HCT116 (cell line): ENCODE measurements at regions not wholly inside any gene's neighbourhood (a gene's known extent, or its start where the extent isn't known, plus 50 kb on each side); places are given as distances from the start of the nearest gene placed in this dataset.

Experiments
- ATAC-seq: fragments of 200-7000 bp; cut with Tn5 transposase; 2 replicates; pipeline ENCODE4 v1.9.1; 2020; ENCODE audit warnings: mild to moderate bottlenecking, moderate library complexity
- BruUV-seq: library from RNA; stranded (reverse); fragments of 400-500 nt; replicated peaks from 2 replicates; lab custom pipeline; 2021; lab: Mats Ljungman, UMichigan
- CTCF ChIA-PET: fragments of 300-600 bp; sonication (Branson Sonifier 250); formaldehyde crosslinking; loops from one replicate; lab custom pipeline; 2021; ENCODE audit warnings: antibody characterized with exemption; lab: Charles Lee
- POLR2A ChIA-PET: fragments of 300-600, 350-600 bp; sonication (Branson Sonifier 250); formaldehyde crosslinking; loops from one replicate; lab custom pipeline; 2021; ENCODE audit warnings: antibody characterized with exemption; lab: Charles Lee
- RAD21 ChIA-PET, 2 experiments: fragments of 300-600 bp; sonication (Branson Sonifier 250); formaldehyde crosslinking; loops; one replicate each; lab custom pipeline; 2023; ENCODE audit warnings: low total read pairs in 2 of 2; ENCODE audit not compliant: uncharacterized antibody in 2 of 2, unreplicated experiment in 2 of 2, low non-redundant PET in 1 of 2; lab: Charles Lee
- DNase-seq: peaks from one replicate; pipeline ENCODE4 v3.0.0-alpha.2; 2010; ENCODE audit warnings: low read depth, low spot score
- H2AFZ ChIP-seq: fragments of 200-600 bp; shearing (Covaris generic), sonication (generic); 2 replicates; pipeline ENCODE4 v1.6.1; 2017; ENCODE audit warnings: low read depth, mixed run types, mixed read lengths, antibody characterized with exemption, low read length; ENCODE audit not compliant: poor library complexity, severe bottlenecking
- H3K27ac ChIP-seq: 2 replicates; pipeline ENCODE4 v1.5.1; 2012; ENCODE audit warnings: low read depth, low read length
- H3K27me3 ChIP-seq: fragments of 200-600 bp; sonication (generic); 2 replicates; pipeline ENCODE4 v1.6.1; 2016; ENCODE audit warnings: mixed run types, low read length, mixed read lengths; ENCODE audit not compliant: insufficient read depth
- H3K36me3 ChIP-seq, 2 experiments: fragments of 200-500 bp in 1 of 2; fragments of 200-600 bp in 1 of 2; sonication (Bioruptor generic) in 1 of 2; sonication (generic) in 1 of 2; 2 replicates each; pipeline versions ENCODE4 v1.5.1 to v1.6.1; 2014 to 2016; ENCODE audit warnings: low read length in 2 of 2, inconsistent platforms in 1 of 2, mixed read lengths in 1 of 2, mixed run types in 1 of 2; ENCODE audit not compliant: insufficient read depth in 2 of 2, control insufficient read depth in 1 of 2
- H3K4me1 ChIP-seq, 2 experiments: fragments of 200-600 bp in 1 of 2; sonication (generic) in 1 of 2; 2 replicates each; pipeline versions ENCODE4 v1.5.1 to v1.6.1; 2012 to 2017; ENCODE audit warnings: low read length in 2 of 2, inconsistent platforms in 1 of 2, mild to moderate bottlenecking in 1 of 2, mixed read lengths in 1 of 2, mixed run types in 1 of 2, moderate library complexity in 1 of 2; ENCODE audit not compliant: insufficient read depth in 2 of 2, control insufficient read depth in 1 of 2
- H3K4me2 ChIP-seq: fragments of 200-600 bp; sonication (generic); 2 replicates; pipeline ENCODE4 v1.6.1; 2017; ENCODE audit warnings: mixed run types, low read length, mixed read lengths
- H3K4me3 ChIP-seq, 2 experiments: fragments of 200-600 bp in 1 of 2; sonication (generic) in 1 of 2; replicated peaks in 1 of 2; 2 replicates each; pipeline ENCODE4 v1.5.1; 2011 to 2016; ENCODE audit warnings: low read length in 2 of 2, control low read depth in 1 of 2, low read depth in 1 of 2, mild to moderate bottlenecking in 1 of 2, mixed read lengths in 1 of 2, mixed run types in 1 of 2
- H3K79me2 ChIP-seq: fragments of 200-600 bp; sonication (generic); 2 replicates; pipeline ENCODE4 v1.6.1; 2017; ENCODE audit warnings: mild to moderate bottlenecking, mixed run types, low read length, moderate library complexity, mixed read lengths; ENCODE audit not compliant: insufficient read depth
- H3K9ac ChIP-seq: fragments of 200-600 bp; sonication (generic); 2 replicates; pipeline ENCODE4 v1.6.1; 2016; ENCODE audit warnings: low read length, mixed read lengths
- H3K9me2 ChIP-seq: fragments of 200-600 bp; sonication (generic), shearing (Covaris generic); 2 replicates; pipeline ENCODE4 v1.6.1; 2017; ENCODE audit warnings: mixed run types, mild to moderate bottlenecking, moderate library complexity; ENCODE audit not compliant: insufficient read depth
- H3K9me3 ChIP-seq, 2 experiments: fragments of 200-500 bp in 1 of 2; fragments of 200-600 bp in 1 of 2; sonication (Bioruptor generic) in 1 of 2; sonication (generic) in 1 of 2; 2 replicates each; pipeline ENCODE4 v1.6.1; 2014 to 2017; ENCODE audit warnings: low read length in 2 of 2, mixed read lengths in 2 of 2, inconsistent platforms in 1 of 2, low read depth in 1 of 2, mild to moderate bottlenecking in 1 of 2, mixed run types in 1 of 2, moderate library complexity in 1 of 2; ENCODE audit not compliant: control insufficient read depth in 1 of 2, insufficient read depth in 1 of 2
- H4K20me1 ChIP-seq: fragments of 200-600 bp; sonication (generic), shearing (Covaris generic); 2 replicates; pipeline ENCODE4 v1.6.1; 2017; ENCODE audit warnings: mixed run types, mild to moderate bottlenecking, moderate library complexity; ENCODE audit not compliant: insufficient read depth
- CEBPB ChIP-seq: IDR thresholded peaks from 2 replicates; pipeline ENCODE4 v1.6.1; 2012; ENCODE audit warnings: low read depth
- EZH2phosphoT487 ChIP-seq: fragments of 200-600 bp; IDR thresholded peaks from 2 replicates; pipeline ENCODE4 v1.6.1; 2018; ENCODE audit warnings: antibody characterized with exemption, borderline replicate concordance
- POLR2A ChIP-seq: IDR thresholded peaks from 2 replicates; pipeline ENCODE4 v1.7.0; 2011; ENCODE audit warnings: borderline replicate concordance; ENCODE audit not compliant: insufficient read depth, insufficient read length; ENCODE audit errors: extremely low read depth
- POLR2AphosphoS5 ChIP-seq: IDR thresholded peaks from 2 replicates; pipeline ENCODE4 v1.6.1; 2011; ENCODE audit warnings: mild to moderate bottlenecking, low read depth, low read length, moderate library complexity
- SIN3A ChIP-seq: IDR thresholded peaks from 2 replicates; pipeline ENCODE4 v1.6.1; 2012; ENCODE audit warnings: low read depth
- SP1 ChIP-seq: IDR thresholded peaks from 2 replicates; pipeline ENCODE4 v1.6.1; 2012; ENCODE audit warnings: low read depth
- SRF ChIP-seq: IDR thresholded peaks from 2 replicates; pipeline ENCODE4 v1.6.1; 2012; ENCODE audit warnings: low read depth
- TCF7L2 ChIP-seq: IDR thresholded peaks from 2 replicates; pipeline ENCODE4 v1.7.0; 2011; ENCODE audit warnings: borderline replicate concordance, inconsistent platforms; ENCODE audit not compliant: insufficient read depth, insufficient read length; ENCODE audit errors: extremely low read depth
- YY1 ChIP-seq: IDR thresholded peaks from 2 replicates; pipeline ENCODE4 v1.6.1; 2011; ENCODE audit warnings: low read length, low read depth, moderate library complexity, mild to moderate bottlenecking; ENCODE audit not compliant: insufficient replicate concordance; ENCODE audit errors: extremely low read depth
- ZFX ChIP-seq: fragments of 450-650 bp; IDR thresholded peaks from 2 replicates; pipeline ENCODE4 v1.6.1; 2017
- ZNF274 ChIP-seq: fragments of 200-500 bp; sonication (Bioruptor generic); IDR thresholded peaks from 2 replicates; pipeline ENCODE4 v1.6.1; 2014; ENCODE audit warnings: mild to moderate bottlenecking, low read depth, low read length, inconsistent platforms
- intact Hi-C: fragments of 100-400 bp; cut with micrococcal nuclease; formaldehyde crosslinking; loops from 2 replicates; pipeline ENCODE4 v1.10.0; 2022
- TF ChIP-seq, protein P1 (sequence below): IDR thresholded peaks from 2 replicates; pipeline ENCODE4 v1.6.1; 2012; ENCODE audit warnings: low read depth

DNA sequence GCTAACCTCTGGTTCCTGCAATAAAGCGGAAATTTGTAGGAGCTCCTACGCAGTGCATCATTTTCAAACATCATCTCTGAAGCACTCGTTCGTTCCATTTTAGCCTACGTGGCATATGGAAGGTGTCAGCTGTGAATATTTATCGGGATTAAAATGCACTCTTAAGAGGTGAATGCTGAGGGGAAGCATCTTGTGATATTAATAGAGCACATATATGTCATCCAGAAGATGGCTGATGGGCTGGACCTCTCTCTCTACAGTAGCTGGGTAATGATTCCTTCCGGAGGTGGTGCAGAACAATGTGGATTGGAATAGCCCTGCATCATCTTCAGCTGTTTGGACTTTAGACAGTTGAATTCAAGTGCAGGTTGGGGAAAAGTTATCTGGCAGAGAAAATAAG is 478.7 kb downstream of the DMAC1 start:
- H2AFZ ChIP-seq = no peak overlapping the region
- POLR2A ChIA-PET = no interaction called here
- no peak for DNase-seq
- BruUV-seq = no TSS peak
- no peaks in the 10 kb centered on the region for H3K36me3 ChIP-seq
- TF ChIP-seq SRF (no peak), SP1 (no peak), POLR2AphosphoS5 (no peak), TCF7L2 (no peak), ZNF274 (no peak), CEBPB (no peak), SIN3A (no peak), POLR2A (no peak), ZFX (no peak), YY1 (no peak), EZH2phosphoT487 (no peak)
- TF ChIP-seq, protein P1, sequence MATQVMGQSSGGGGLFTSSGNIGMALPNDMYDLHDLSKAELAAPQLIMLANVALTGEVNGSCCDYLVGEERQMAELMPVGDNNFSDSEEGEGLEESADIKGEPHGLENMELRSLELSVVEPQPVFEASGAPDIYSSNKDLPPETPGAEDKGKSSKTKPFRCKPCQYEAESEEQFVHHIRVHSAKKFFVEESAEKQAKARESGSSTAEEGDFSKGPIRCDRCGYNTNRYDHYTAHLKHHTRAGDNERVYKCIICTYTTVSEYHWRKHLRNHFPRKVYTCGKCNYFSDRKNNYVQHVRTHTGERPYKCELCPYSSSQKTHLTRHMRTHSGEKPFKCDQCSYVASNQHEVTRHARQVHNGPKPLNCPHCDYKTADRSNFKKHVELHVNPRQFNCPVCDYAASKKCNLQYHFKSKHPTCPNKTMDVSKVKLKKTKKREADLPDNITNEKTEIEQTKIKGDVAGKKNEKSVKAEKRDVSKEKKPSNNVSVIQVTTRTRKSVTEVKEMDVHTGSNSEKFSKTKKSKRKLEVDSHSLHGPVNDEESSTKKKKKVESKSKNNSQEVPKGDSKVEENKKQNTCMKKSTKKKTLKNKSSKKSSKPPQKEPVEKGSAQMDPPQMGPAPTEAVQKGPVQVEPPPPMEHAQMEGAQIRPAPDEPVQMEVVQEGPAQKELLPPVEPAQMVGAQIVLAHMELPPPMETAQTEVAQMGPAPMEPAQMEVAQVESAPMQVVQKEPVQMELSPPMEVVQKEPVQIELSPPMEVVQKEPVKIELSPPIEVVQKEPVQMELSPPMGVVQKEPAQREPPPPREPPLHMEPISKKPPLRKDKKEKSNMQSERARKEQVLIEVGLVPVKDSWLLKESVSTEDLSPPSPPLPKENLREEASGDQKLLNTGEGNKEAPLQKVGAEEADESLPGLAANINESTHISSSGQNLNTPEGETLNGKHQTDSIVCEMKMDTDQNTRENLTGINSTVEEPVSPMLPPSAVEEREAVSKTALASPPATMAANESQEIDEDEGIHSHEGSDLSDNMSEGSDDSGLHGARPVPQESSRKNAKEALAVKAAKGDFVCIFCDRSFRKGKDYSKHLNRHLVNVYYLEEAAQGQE = no peak
- TF ChIP-seq, all 23 proteins: peak for 0
- RAD21 ChIA-PET = interaction anchor here in 1 of 2 experiments (0.5 kb wide), 1 partner anchor 268 kb away, joined by 4 read pairs; no protein-coding TSS in a partner anchor
- CTCF ChIA-PET = no interaction called here
- no peak overlapping the region for H3K4me2 ChIP-seq
- no peaks in the 10 kb centered on the region for H3K27me3 ChIP-seq
- no peaks in the 10 kb centered on the region for H4K20me1 ChIP-seq
- no peaks in the 10 kb centered on the region for H3K9me3 ChIP-seq
- no peak for ATAC-seq
- H3K27ac ChIP-seq = no peak overlapping the region
- H3K4me3 ChIP-seq = no peak overlapping the region
- no peak overlapping the region for H3K9ac ChIP-seq
- H3K4me1 ChIP-seq = no peaks in the 10 kb centered on the region
- no peaks in the 10 kb centered on the region for H3K79me2 ChIP-seq
- no peaks in the 10 kb centered on the region for H3K9me2 ChIP-seq
- intact Hi-C loops = no loop called here
